Vagina (tissue), 2 donors: ENCODE measurements at regions not wholly inside any gene's neighbourhood (a gene's known extent, or its start where the extent isn't known, plus 50 kb on each side); places are given as distances from the start of the nearest gene placed in this dataset.

Experiments used
- CTCF ChIP-seq, 3 experiments: fragments of 450-650 bp in 2 of 3; fragments of 200-600 bp in 1 of 3; sonication (generic) in 1 of 3; IDR thresholded peaks; one replicate each; pipeline ENCODE4 v1.5.1; 2017 to 2019; ENCODE audit warnings: antibody characterized with exemption in 3 of 3, mild to moderate bottlenecking in 2 of 3, moderate library complexity in 2 of 3
- POLR2A ChIP-seq, 2 donors: fragments of 450-650 bp; IDR thresholded peaks; one replicate each; pipeline ENCODE4 v1.6.1; 2017; ENCODE audit warnings: antibody characterized with exemption in 2 of 2, mild to moderate bottlenecking in 2 of 2, moderate library complexity in 2 of 2
- POLR2AphosphoS5 ChIP-seq, 2 donors: sonication (generic); formaldehyde crosslinking; IDR thresholded peaks; one replicate each; pipeline ENCODE4 v1.9.0; 2017; ENCODE audit warnings: antibody characterized with exemption in 2 of 2, mild to moderate bottlenecking in 2 of 2, low read depth in 1 of 2; ENCODE audit not compliant: insufficient read depth in 1 of 2

- TF ChIP-seq POLR2A (IDR thresholded peaks at IDR 0.05) (no peak), CTCF (IDR thresholded peaks at IDR 0.05) (no peak), POLR2AphosphoS5 (IDR thresholded peaks at IDR 0.05; ENCODE audit: insufficient read depth in 1 of 2, low read depth in 1 of 2) (no peak)
These were observed 92.8 kb upstream of the MTPN start for GRCh38 chr7:136069840-136070529.
